SK-N-SH (cell line): ENCODE measurements at regions not wholly inside any gene's neighbourhood (a gene's known extent, or its start where the extent isn't known, plus 50 kb on each side); places are given as distances from the start of the nearest gene placed in this dataset.

Source experiments
- CTCF ChIA-PET: fragments of 300-600, 350-600 bp; formaldehyde crosslinking; extraction: SDS; loops from one replicate; lab custom pipeline; 2021; lab: Yijun Ruan, JAX
- POLR2A ChIA-PET: fragments of 350-600 bp; sonication (Branson Sonifier 250); formaldehyde crosslinking; extraction: SDS; loops from one replicate; lab custom pipeline; 2020; ENCODE audit warnings: antibody characterized with exemption, inconsistent platforms; lab: Yijun Ruan, JAX
- DNase-seq: peaks from one replicate; pipeline ENCODE4 v3.0.0; 2012
- H2AFZ ChIP-seq: fragments of 200-600 bp; sonication (generic); 2 replicates; pipeline ENCODE4 v1.8.1; 2016; ENCODE audit warnings: antibody characterized with exemption, mild to moderate bottlenecking, low read depth
- H3F3A ChIP-seq: fragments of 200-600 bp; sonication (generic); replicated peaks from 2 replicates; pipeline ENCODE3; 2016; ENCODE audit warnings: antibody characterized with exemption, mild to moderate bottlenecking; ENCODE audit not compliant: insufficient read depth
- H3K27ac ChIP-seq, 2 experiments: fragments of 200-500 bp in 1 of 2; fragments of 200-600 bp in 1 of 2; sonication (Bioruptor generic) in 1 of 2; sonication (generic), shearing (Covaris generic) in 1 of 2; 2 replicates each; pipeline versions ENCODE4 v1.5.1 to v1.6.1; 2014 to 2016; ENCODE audit warnings: low read depth in 2 of 2, inconsistent platforms in 1 of 2, low read length in 1 of 2, mild to moderate bottlenecking in 1 of 2, mixed read lengths in 1 of 2
- H3K27me3 ChIP-seq: fragments of 200-600 bp; sonication (generic), shearing (Covaris generic); 2 replicates; pipeline ENCODE4 v1.6.1; 2016; ENCODE audit warnings: mixed run types; ENCODE audit not compliant: insufficient read depth
- H3K36me3 ChIP-seq, 2 experiments: fragments of 200-500 bp in 1 of 2; fragments of 200-600 bp in 1 of 2; sonication (Bioruptor generic) in 1 of 2; sonication (generic) in 1 of 2; replicated peaks in 1 of 2; 2 replicates each; pipeline versions ENCODE3 to v1.5.1; 2014 to 2016; ENCODE audit warnings: low read length in 1 of 2, mild to moderate bottlenecking in 1 of 2; ENCODE audit not compliant: insufficient read depth in 2 of 2, control insufficient read depth in 1 of 2
- H3K4me1 ChIP-seq, 2 experiments: fragments of 200-500 bp in 1 of 2; fragments of 200-600 bp in 1 of 2; sonication (Bioruptor generic) in 1 of 2; sonication (generic), shearing (Covaris generic) in 1 of 2; 2 replicates each; pipeline versions ENCODE4 v1.5.1 to v1.6.1; 2014 to 2016; ENCODE audit warnings: low read depth in 1 of 2, low read length in 1 of 2, mixed run types in 1 of 2; ENCODE audit not compliant: insufficient read depth in 2 of 2, control insufficient read depth in 1 of 2
- H3K4me2 ChIP-seq: fragments of 200-600 bp; sonication (generic), shearing (Covaris generic); 2 replicates; pipeline ENCODE4 v1.6.1; 2017; ENCODE audit warnings: mixed run types
- H3K4me3 ChIP-seq, 2 experiments: fragments of 200-500 bp in 1 of 2; fragments of 200-600 bp in 1 of 2; sonication (Bioruptor generic) in 1 of 2; sonication (generic), shearing (Covaris generic) in 1 of 2; 2 replicates each; pipeline versions ENCODE4 v1.5.1 to v1.8.1; 2014 to 2016; ENCODE audit warnings: low read depth in 2 of 2, inconsistent platforms in 1 of 2, low read length in 1 of 2, mild to moderate bottlenecking in 1 of 2, mixed read lengths in 1 of 2, moderate library complexity in 1 of 2
- H3K79me2 ChIP-seq: fragments of 200-600 bp; sonication (generic); 2 replicates; pipeline ENCODE4 v1.8.1; 2017; ENCODE audit warnings: mild to moderate bottlenecking; ENCODE audit not compliant: insufficient read depth
- H3K9ac ChIP-seq: fragments of 200-600 bp; sonication (generic); 2 replicates; pipeline ENCODE4 v1.6.1; 2017; ENCODE audit warnings: mixed run types
- H3K9me2 ChIP-seq: fragments of 200-600 bp; sonication (generic); 2 replicates; pipeline ENCODE4 v1.6.1; 2017; ENCODE audit warnings: mixed run types
- H3K9me3 ChIP-seq: fragments of 200-600 bp; sonication (generic); 2 replicates; pipeline ENCODE4 v1.6.1; 2017; ENCODE audit warnings: mixed run types, mild to moderate bottlenecking, moderate library complexity
- H4K20me1 ChIP-seq: fragments of 200-600 bp; sonication (generic); 2 replicates; pipeline ENCODE4 v1.6.1; 2017; ENCODE audit warnings: mild to moderate bottlenecking, mixed run types; ENCODE audit not compliant: insufficient read depth
- CHD2 ChIP-seq: fragments of 150-350 bp; IDR thresholded peaks from 2 replicates; pipeline ENCODE4 v1.6.1; 2018; ENCODE audit warnings: low read length; ENCODE audit not compliant: partially characterized antibody
- CTCF ChIP-seq: fragments of 200-600 bp; sonication (generic); IDR thresholded peaks from 2 replicates; pipeline ENCODE4 v1.6.1; 2017; ENCODE audit warnings: antibody characterized with exemption, mild to moderate bottlenecking, moderate library complexity
- ELF1 ChIP-seq: IDR thresholded peaks from 2 replicates; pipeline ENCODE4 v1.4.0; 2012
- EP300 ChIP-seq, 2 experiments: IDR thresholded peaks; 2 replicates each; pipeline versions ENCODE4 v1.4.0 to v1.6.1; 2012; ENCODE audit warnings: borderline replicate concordance in 1 of 2, low read depth in 1 of 2, low read length in 1 of 2
- FOSL2 ChIP-seq: IDR thresholded peaks from 2 replicates; pipeline ENCODE4 v1.4.0; 2012; ENCODE audit warnings: low read depth, mild to moderate bottlenecking, moderate library complexity, borderline replicate concordance
- FOXJ3 ChIP-seq: sonication (generic); formaldehyde crosslinking; IDR thresholded peaks from 2 replicates; pipeline ENCODE4 v1.5.1; 2020; ENCODE audit warnings: mild to moderate bottlenecking, missing genetic modification reagents
- FOXM1 ChIP-seq: IDR thresholded peaks from 2 replicates; pipeline ENCODE4 v1.4.0; 2012; ENCODE audit warnings: low read depth, mild to moderate bottlenecking
- GATA2 ChIP-seq: sonication (generic); formaldehyde crosslinking; IDR thresholded peaks from 2 replicates; pipeline ENCODE4 v1.5.0; 2020; ENCODE audit warnings: mild to moderate bottlenecking, missing genetic modification reagents
- RFX5 ChIP-seq: IDR thresholded peaks from 2 replicates; pipeline ENCODE4 v1.6.1; 2012; ENCODE audit warnings: mild to moderate bottlenecking, improper control_type of control experiment, low read length
- TAF1 ChIP-seq: IDR thresholded peaks from 2 replicates; pipeline ENCODE4 v1.6.1; 2012; ENCODE audit warnings: low read depth, mild to moderate bottlenecking, low read length, moderate library complexity, borderline replicate concordance
- TCF12 ChIP-seq: IDR thresholded peaks from 2 replicates; pipeline ENCODE4 v1.4.0; 2012
- WGBS: methylation state at CpG from one replicate; pipeline ENCODE4 v1.1.6; 2017; ENCODE audit warnings: low lambda C conversion rate; 5-methylcytosine and 5-hydroxymethylcytosine counted together

- Histone ChIP-seq H4K20me1 (no peaks in the 10 kb centered on the region), H3K4me2 (no peak overlapping the region), H3K27ac (no peak overlapping the region), H3K9ac (no peak overlapping the region), H3K9me2 (no peaks in the 10 kb centered on the region), H3K27me3 (no peaks in the 10 kb centered on the region), H3K4me3 (no peak overlapping the region), H3F3A (no peaks in the 10 kb centered on the region), H3K79me2 (no peaks in the 10 kb centered on the region), H3K9me3 (no peaks in the 10 kb centered on the region), H2AFZ (no peak overlapping the region), H3K4me1 (peaks cover 0 to 4% of the 10 kb centered on the region in 2 experiments; a peak in 1 of 4 replicates), H3K36me3 (no peaks in the 10 kb centered on the region)
- DNase-seq = no peak
- ChIA-PET POLR2A (no interaction called here), CTCF (interaction anchor here (1.4 kb wide), 1 partner anchor 11 kb away, joined by 4 read pairs; no protein-coding TSS in a partner anchor)
- TF ChIP-seq TAF1 (no peak), GATA2 (no peak), RFX5 (no peak), ELF1 (no peak), CTCF (no peak), CHD2 (no peak), TCF12 (no peak), EP300 (IDR thresholded peaks at IDR 0.05; ENCODE audit: borderline replicate concordance in 1 of 2, low read depth in 1 of 2, low read length in 1 of 2) (no peak), FOSL2 (no peak), FOXM1 (no peak)
- 80% methylated on average over 14 of the region's 31 CpGs for WGBS
Observed at GRCh38 chr2:241948901-241949735, 79.6 kb downstream of the RTP5 start.

- Histone ChIP-seq H3K4me2 (no peak overlapping the region), H3K4me3 (no peak overlapping the region), H3K27ac (no peak overlapping the region), H3K4me1 (peaks cover 0 to 4% of the 10 kb centered on the region in 2 experiments; a peak in 1 of 4 replicates), H3K27me3 (no peaks in the 10 kb centered on the region), H3K9me3 (no peaks in the 10 kb centered on the region), H4K20me1 (no peaks in the 10 kb centered on the region), H2AFZ (no peak overlapping the region), H3K79me2 (no peaks in the 10 kb centered on the region), H3K9ac (no peak overlapping the region), H3K9me2 (no peaks in the 10 kb centered on the region), H3F3A (no peaks in the 10 kb centered on the region), H3K36me3 (no peaks in the 10 kb centered on the region)
- 50% methylated on average over 8 of the region's 18 CpGs for WGBS
- DNase-seq = no peak
- ChIA-PET POLR2A (no interaction called here), CTCF (interaction anchor here (1.4 kb wide), 1 partner anchor 10 kb away, joined by 4 read pairs; no protein-coding TSS in a partner anchor)
- no peak for TF ChIP-seq FOXJ3
Observed at GRCh38 chr2:241949736-241950412, 80.3 kb downstream of the RTP5 start.
